Ishikawa (cell line): ENCODE measurements at regions not wholly inside any gene's neighbourhood (a gene's known extent, or its start where the extent isn't known, plus 50 kb on each side); places are given as distances from the start of the nearest gene placed in this dataset.

Experiments
- CEBPB ChIP-seq: IDR thresholded peaks from 2 replicates; pipeline ENCODE4 v1.6.1; 2012
- CREB1 ChIP-seq: IDR thresholded peaks from 2 replicates; pipeline ENCODE4 v1.6.1; 2012; ENCODE audit warnings: low read depth
- EGR1 ChIP-seq: IDR thresholded peaks from 2 replicates; pipeline ENCODE4 v1.6.1; 2012
- EP300 ChIP-seq: IDR thresholded peaks from 2 replicates; pipeline ENCODE4 v1.6.1; 2012; ENCODE audit warnings: borderline replicate concordance
- FOXM1 ChIP-seq: IDR thresholded peaks from 2 replicates; pipeline ENCODE4 v1.6.1; 2012; ENCODE audit warnings: low read depth, borderline replicate concordance
- MAX ChIP-seq: IDR thresholded peaks from 2 replicates; pipeline ENCODE4 v1.6.1; 2012
- NFIC ChIP-seq: IDR thresholded peaks from 2 replicates; pipeline ENCODE4 v1.6.1; 2012
- RAD21 ChIP-seq: IDR thresholded peaks from 2 replicates; pipeline ENCODE4 v1.6.1; 2012; ENCODE audit warnings: low read depth
- REST ChIP-seq: IDR thresholded peaks from 2 replicates; pipeline ENCODE4 v1.6.1; 2012; ENCODE audit warnings: low read depth, mild to moderate bottlenecking
- TAF1 ChIP-seq: IDR thresholded peaks from 2 replicates; pipeline ENCODE4 v1.6.1; 2012; ENCODE audit warnings: low read depth, mild to moderate bottlenecking
- TCF12 ChIP-seq: IDR thresholded peaks from 2 replicates; pipeline ENCODE4 v1.6.1; 2012; ENCODE audit warnings: low read depth
- TEAD4 ChIP-seq: IDR thresholded peaks from 2 replicates; pipeline ENCODE4 v1.6.1; 2012
- YY1 ChIP-seq: IDR thresholded peaks from 2 replicates; pipeline ENCODE4 v1.6.1; 2012; ENCODE audit warnings: low read depth
- ZBTB7A ChIP-seq: IDR thresholded peaks from 2 replicates; pipeline ENCODE4 v1.6.1; 2012; ENCODE audit warnings: low read depth
- TF ChIP-seq, protein P1 (sequence below): IDR thresholded peaks from 2 replicates; pipeline ENCODE4 v1.6.1; 2012

GRCh38 chr4:108567831-108568230 is 52.5 kb upstream of the RPL34 start:
- TF ChIP-seq NFIC (no peak), RAD21 (no peak), TAF1 (no peak), TEAD4 (no peak), TCF12 (no peak), YY1 (no peak), REST (no peak), EGR1 (no peak), CEBPB (no peak), CREB1 (no peak), MAX (no peak), ZBTB7A (no peak), EP300 (no peak), FOXM1 (no peak)
- TF ChIP-seq, protein P1, sequence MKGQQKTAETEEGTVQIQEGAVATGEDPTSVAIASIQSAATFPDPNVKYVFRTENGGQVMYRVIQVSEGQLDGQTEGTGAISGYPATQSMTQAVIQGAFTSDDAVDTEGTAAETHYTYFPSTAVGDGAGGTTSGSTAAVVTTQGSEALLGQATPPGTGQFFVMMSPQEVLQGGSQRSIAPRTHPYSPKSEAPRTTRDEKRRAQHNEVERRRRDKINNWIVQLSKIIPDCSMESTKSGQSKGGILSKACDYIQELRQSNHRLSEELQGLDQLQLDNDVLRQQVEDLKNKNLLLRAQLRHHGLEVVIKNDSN, result no peak

DNA sequence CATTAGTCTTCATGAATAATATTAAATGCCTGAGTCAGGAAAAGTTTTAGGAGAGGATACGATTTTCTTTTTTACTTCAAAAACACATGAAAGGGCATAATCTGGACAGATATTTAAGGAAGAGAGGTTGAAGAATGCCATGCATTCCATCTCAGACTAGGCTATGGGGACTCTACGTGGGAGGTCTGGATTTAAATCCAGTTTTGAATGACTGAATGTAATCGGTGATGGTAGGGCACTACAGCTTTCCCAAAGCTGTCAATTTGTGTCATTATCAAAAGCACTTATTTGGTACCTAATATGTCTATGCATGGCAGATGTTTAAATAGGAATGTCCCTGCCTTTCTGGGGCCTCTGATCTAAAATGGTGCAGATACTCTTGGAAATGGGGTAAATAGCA is 59.3 kb upstream of the RPL34 start:
- no peak for TF ChIP-seq RAD21
- TF ChIP-seq TAF1, result no peak
- TF ChIP-seq, protein P1, result no peak
- TF ChIP-seq NFIC, result no peak
- TF ChIP-seq EGR1, result no peak
- no peak for TF ChIP-seq ZBTB7A
- no peak for TF ChIP-seq MAX
- no peak for TF ChIP-seq TCF12
- no peak for TF ChIP-seq EP300
- TF ChIP-seq CEBPB, result no peak
- TF ChIP-seq YY1, result no peak

DNA sequence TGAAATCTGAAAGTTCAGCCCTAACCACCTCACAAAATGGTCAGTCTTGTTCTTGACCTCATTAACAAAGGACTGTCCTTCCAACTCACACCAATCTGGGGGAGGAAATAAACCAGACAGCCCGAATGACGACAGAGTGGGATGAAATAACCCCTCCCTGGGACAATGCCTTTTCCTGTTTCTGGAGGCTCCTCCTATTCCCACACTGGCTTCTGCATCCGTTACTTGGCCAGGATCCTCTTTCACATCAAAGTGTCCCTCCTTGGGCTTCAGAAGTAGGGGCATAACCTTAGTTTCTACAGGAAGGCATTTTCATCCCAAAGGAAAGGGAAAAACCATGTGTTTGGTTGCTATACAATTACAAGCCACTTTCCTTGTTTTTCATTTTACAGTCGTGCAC is 59.8 kb upstream of the RPL34 start:
- TF ChIP-seq NFIC (no peak), FOXM1 (no peak), CREB1 (no peak), YY1 (no peak), TCF12 (no peak), REST (no peak), TAF1 (no peak), EGR1 (no peak), RAD21 (no peak), EP300 (no peak), CEBPB (no peak), MAX (no peak), ZBTB7A (no peak), TEAD4 (no peak)
- TF ChIP-seq, protein P1, result no peak

DNA sequence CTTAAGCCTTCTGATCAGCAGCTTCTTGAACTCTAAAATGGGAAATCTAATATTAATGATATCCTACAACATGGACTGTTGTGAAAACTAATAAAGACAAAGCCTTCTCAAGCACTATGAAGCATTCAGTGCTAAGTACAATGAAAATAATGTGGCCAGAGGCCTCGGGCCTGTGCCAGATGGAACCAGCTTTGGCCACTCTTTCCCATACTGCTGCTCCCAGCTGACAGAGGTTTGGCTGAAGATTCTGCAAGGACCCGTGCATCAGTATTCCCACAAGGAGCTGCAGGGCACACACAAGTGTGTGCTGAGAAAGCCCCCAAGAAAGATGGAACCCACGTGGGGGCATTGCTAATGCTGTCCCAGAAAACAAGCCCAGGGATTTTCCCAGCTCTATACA is 60.5 kb upstream of the RPL34 start:
- no peak for TF ChIP-seq CREB1
- TF ChIP-seq REST, result no peak
- no peak for TF ChIP-seq NFIC
- no peak for TF ChIP-seq YY1
- TF ChIP-seq, protein P1, result no peak
- TF ChIP-seq ZBTB7A, result no peak
